Tibial nerve (tissue), 4 donors: ENCODE measurements at regions not wholly inside any gene's neighbourhood (a gene's known extent, or its start where the extent isn't known, plus 50 kb on each side); places are given as distances from the start of the nearest gene placed in this dataset.

Source experiments
- CTCF ChIP-seq, 5 experiments: fragments of 200-600 bp in 3 of 5; fragments of 450-650 bp in 2 of 5; sonication (generic) in 3 of 5; IDR thresholded peaks; one replicate each; pipeline ENCODE4 v1.5.1; 2016 to 2019; ENCODE audit warnings: antibody characterized with exemption in 5 of 5, mild to moderate bottlenecking in 3 of 5, moderate library complexity in 2 of 5
- EP300 ChIP-seq, 2 donors: sonication (generic); formaldehyde crosslinking; IDR thresholded peaks; one replicate each; pipeline ENCODE4 v1.6.1; 2017; ENCODE audit warnings: antibody characterized with exemption in 2 of 2, mild to moderate bottlenecking in 1 of 2
- POLR2A ChIP-seq, 2 donors: fragments of 450-650 bp; IDR thresholded peaks; one replicate each; pipeline ENCODE4 v1.6.1; 2017; ENCODE audit warnings: antibody characterized with exemption in 2 of 2, mild to moderate bottlenecking in 2 of 2, moderate library complexity in 2 of 2

GRCh38 chr5:68542207-68542606 is 326.7 kb downstream of the PIK3R1 start:
- no peak for TF ChIP-seq CTCF (IDR thresholded peaks at IDR 0.05)
- no peak for TF ChIP-seq POLR2A (IDR thresholded peaks at IDR 0.05)
- no peak for TF ChIP-seq EP300 (IDR thresholded peaks at IDR 0.05)
